Stomach (tissue), 8 donors: ENCODE measurements at regions not wholly inside any gene's neighbourhood (a gene's known extent, or its start where the extent isn't known, plus 50 kb on each side); places are given as distances from the start of the nearest gene placed in this dataset.

Experiments
- DNase-seq, 2 donors: peaks; one replicate each; pipeline versions ENCODE4 v3.0.0 to v3.0.0-alpha.2; 2013 to 2019
- H3K27ac ChIP-seq, 5 donors: fragments of 200-600 bp in 4 of 5; sonication (generic) in 4 of 5; one replicate each; pipeline ENCODE4 v1.5.1; 2013 to 2019; ENCODE audit warnings: mild to moderate bottlenecking in 1 of 5, moderate library complexity in 1 of 5
- H3K27me3 ChIP-seq, 3 donors: fragments of 200-600 bp; sonication (generic); one replicate each; pipeline ENCODE4 v1.5.1; 2017 to 2019; ENCODE audit warnings: mixed run types in 1 of 3
- H3K36me3 ChIP-seq, 4 donors: fragments of 200-600 bp; sonication (generic); 1 replicate in 3 of 4; 2 replicates in 1 of 4; pipeline ENCODE4 v1.5.1; 2016 to 2019
- H3K4me1 ChIP-seq, 4 donors: fragments of 200-600 bp; sonication (generic); one replicate each; pipeline ENCODE4 v1.5.1; 2016 to 2019
- H3K4me3 ChIP-seq, 4 donors: fragments of 200-600 bp; sonication (generic) in 3 of 4; one replicate each; pipeline ENCODE4 v1.5.1; 2016 to 2019; ENCODE audit warnings: mild to moderate bottlenecking in 1 of 4
- H3K9me3 ChIP-seq, 4 donors: fragments of 200-600 bp; sonication (generic); one replicate each; pipeline ENCODE4 v1.5.1; 2016 to 2019
- EP300 ChIP-seq: sonication (generic); formaldehyde crosslinking; IDR thresholded peaks from one replicate; pipeline ENCODE4 v1.6.1; 2017; ENCODE audit warnings: antibody characterized with exemption
- POLR2A ChIP-seq, 4 donors: fragments of 450-650 bp; IDR thresholded peaks; one replicate each; pipeline ENCODE4 v1.6.1; 2016; ENCODE audit warnings: antibody characterized with exemption in 4 of 4, control low read depth in 2 of 4, mild to moderate bottlenecking in 1 of 4, moderate library complexity in 1 of 4
- POLR2AphosphoS5 ChIP-seq, 3 donors: sonication (generic); formaldehyde crosslinking; IDR thresholded peaks; one replicate each; pipeline ENCODE4 v1.6.1; 2016; ENCODE audit warnings: antibody characterized with exemption in 3 of 3
- WGBS, 5 donors: extraction: QIAGEN DNeasy Blood & Tissue Kit in 3 of 5; methylation state at CpG; one replicate each; pipeline versions ENCODE4 v1.1.5 to v1.1.7; 2013 to 2018; 5-methylcytosine and 5-hydroxymethylcytosine counted together
- intact Hi-C: fragments of 100-400 bp; cut with DNase I; formaldehyde crosslinking; loops from one replicate; pipeline ENCODE4 v1.15.1; 2023; ENCODE audit warnings: low total_unique reads
- TF ChIP-seq, protein P1 (sequence below), 7 experiments: fragments of 450-650 bp in 4 of 7; fragments of 200-600 bp in 3 of 7; sonication (generic) in 3 of 7; IDR thresholded peaks; one replicate each; pipeline ENCODE4 v1.5.1; 2016 to 2019; ENCODE audit warnings: antibody characterized with exemption in 7 of 7, control low read depth in 2 of 7, mild to moderate bottlenecking in 1 of 7
- donor health status: healthy with polysubstance abuse.
- donor health status: Bipolar disorder and iron deficiency.
- donor health status: healthy.

DNA sequence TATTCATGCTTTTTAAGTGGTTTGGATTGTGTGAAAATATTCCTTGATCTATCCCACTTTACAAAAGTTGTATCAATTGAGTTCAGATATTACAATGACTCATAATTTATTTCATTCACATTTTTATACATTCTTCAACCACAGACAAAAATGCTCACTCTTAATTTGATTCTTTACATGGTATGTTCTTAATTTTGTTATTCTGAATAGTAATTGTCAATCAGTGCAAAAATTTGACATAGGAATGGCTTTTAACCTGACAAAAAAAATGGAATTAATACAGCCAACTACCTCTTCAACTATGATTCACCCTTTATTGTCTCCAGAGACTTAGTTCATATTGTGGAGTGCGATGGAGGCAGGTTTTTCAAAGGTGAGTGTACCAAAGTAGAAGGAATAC lies 1002.4 kb upstream of the ADGRL4 start:
- H3K4me1 ChIP-seq = no peaks in the 10 kb centered on the region
- no peaks in the 10 kb centered on the region for H3K36me3 ChIP-seq
- H3K27ac ChIP-seq = no peak overlapping the region
- no peaks in the 10 kb centered on the region for H3K27me3 ChIP-seq
- H3K9me3 ChIP-seq = peaks cover 0 to 4% (median 0%) of the 10 kb centered on the region in 4 donors
- WGBS, 5 donors = 87 to 100% (median 91%) methylated on average over 1 of the region's 1 CpG
- TF ChIP-seq POLR2A (IDR thresholded peaks at IDR 0.05) (no peak), EP300 (no peak), POLR2AphosphoS5 (IDR thresholded peaks at IDR 0.05) (no peak)
- TF ChIP-seq, protein P1, sequence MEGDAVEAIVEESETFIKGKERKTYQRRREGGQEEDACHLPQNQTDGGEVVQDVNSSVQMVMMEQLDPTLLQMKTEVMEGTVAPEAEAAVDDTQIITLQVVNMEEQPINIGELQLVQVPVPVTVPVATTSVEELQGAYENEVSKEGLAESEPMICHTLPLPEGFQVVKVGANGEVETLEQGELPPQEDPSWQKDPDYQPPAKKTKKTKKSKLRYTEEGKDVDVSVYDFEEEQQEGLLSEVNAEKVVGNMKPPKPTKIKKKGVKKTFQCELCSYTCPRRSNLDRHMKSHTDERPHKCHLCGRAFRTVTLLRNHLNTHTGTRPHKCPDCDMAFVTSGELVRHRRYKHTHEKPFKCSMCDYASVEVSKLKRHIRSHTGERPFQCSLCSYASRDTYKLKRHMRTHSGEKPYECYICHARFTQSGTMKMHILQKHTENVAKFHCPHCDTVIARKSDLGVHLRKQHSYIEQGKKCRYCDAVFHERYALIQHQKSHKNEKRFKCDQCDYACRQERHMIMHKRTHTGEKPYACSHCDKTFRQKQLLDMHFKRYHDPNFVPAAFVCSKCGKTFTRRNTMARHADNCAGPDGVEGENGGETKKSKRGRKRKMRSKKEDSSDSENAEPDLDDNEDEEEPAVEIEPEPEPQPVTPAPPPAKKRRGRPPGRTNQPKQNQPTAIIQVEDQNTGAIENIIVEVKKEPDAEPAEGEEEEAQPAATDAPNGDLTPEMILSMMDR (IDR thresholded peaks at IDR 0.05) = no peak
- intact Hi-C loops = no loop called here
- DNase-seq = no peak
- H3K4me3 ChIP-seq = no peak overlapping the region

DNA sequence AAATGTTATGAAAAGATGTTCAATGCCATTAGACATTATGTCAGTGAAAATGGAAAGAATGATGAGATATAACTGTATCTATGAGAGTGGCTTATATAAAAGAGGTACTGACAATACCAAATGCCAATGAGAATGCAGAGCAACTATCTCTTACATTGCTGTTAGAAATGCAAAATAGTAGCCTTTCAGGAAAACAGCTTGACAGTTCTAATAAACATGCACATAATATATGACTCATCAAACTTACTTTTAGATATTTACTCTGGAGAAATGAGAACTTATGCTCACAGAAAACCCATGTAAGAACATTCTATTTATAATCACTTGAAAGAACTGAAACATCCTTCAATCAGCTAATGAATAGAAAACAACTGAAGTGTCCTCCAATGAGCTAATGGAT lies 996.7 kb upstream of the ADGRL4 start:
- no peak for DNase-seq
- H3K36me3 ChIP-seq = no peaks in the 10 kb centered on the region
- H3K4me3 ChIP-seq = no peak overlapping the region
- peaks cover 0 to 12% (median 0%) of the 10 kb centered on the region in 4 donors for H3K9me3 ChIP-seq
- no peak overlapping the region for H3K27ac ChIP-seq
- intact Hi-C loops = no loop called here
- H3K4me1 ChIP-seq = no peaks in the 10 kb centered on the region
- TF ChIP-seq POLR2AphosphoS5 (IDR thresholded peaks at IDR 0.05) = no peak
- TF ChIP-seq, protein P1 (IDR thresholded peaks at IDR 0.05) = no peak
- TF ChIP-seq POLR2A (IDR thresholded peaks at IDR 0.05) = no peak
- no peak for TF ChIP-seq EP300
- H3K27me3 ChIP-seq = no peaks in the 10 kb centered on the region

DNA sequence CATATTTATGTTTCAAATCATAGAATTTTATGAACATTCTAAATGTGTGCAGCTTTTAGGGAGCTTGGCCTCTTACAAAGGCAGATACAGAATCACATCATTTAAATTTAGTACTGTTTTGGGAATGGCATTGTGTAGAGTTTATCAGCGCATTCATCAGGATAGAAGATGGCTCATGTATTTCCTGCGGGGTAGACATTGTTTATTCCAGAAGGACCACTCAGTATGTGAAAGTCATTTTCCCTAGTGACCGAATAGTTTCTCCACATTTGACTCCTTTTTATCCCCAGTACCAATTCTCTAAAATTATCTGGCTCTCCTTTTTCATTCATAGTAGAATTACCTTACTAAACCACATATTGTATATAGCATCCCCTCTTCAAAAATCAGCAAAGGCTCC lies 981.9 kb upstream of the ADGRL4 start:
- intact Hi-C loops = no loop called here
- Histone ChIP-seq H3K4me1 (no peaks in the 10 kb centered on the region), H3K27me3 (no peaks in the 10 kb centered on the region), H3K4me3 (no peak overlapping the region), H3K36me3 (no peaks in the 10 kb centered on the region), H3K9me3 (no peaks in the 10 kb centered on the region), H3K27ac (no peak overlapping the region)
- 71 to 93% (median 76%) methylated on average over 3 of the region's 3 CpGs for WGBS, 5 donors
- TF ChIP-seq, protein P1 (IDR thresholded peaks at IDR 0.05) = no peak
- TF ChIP-seq POLR2A (IDR thresholded peaks at IDR 0.05) = no peak
- TF ChIP-seq POLR2AphosphoS5 (IDR thresholded peaks at IDR 0.05) = no peak
- TF ChIP-seq EP300 = no peak
- no peak for DNase-seq

DNA sequence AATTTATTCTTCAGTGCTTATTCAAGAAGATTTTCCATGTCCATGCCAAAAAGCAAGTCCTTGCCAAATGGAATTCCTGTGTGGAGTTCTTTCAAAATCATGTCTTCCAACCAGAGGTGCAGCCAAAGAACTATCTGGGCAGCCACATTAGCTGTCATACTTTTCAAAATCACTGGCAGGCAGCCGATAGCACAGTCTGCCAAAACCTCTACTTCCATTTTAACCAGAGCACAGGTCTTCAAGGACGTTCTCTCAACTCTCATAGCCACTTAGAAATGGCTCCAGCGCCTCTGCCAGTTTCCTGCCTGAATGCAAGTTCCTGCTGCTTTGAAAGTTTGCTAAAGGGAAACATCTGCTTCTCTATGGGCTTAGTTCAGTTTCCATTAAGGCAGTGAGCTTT lies 975.7 kb upstream of the ADGRL4 start:
- no peak overlapping the region for H3K4me3 ChIP-seq
- no peak overlapping the region for H3K27ac ChIP-seq
- WGBS, 5 donors = 23 to 36% (median 31%) methylated on average over 3 of the region's 3 CpGs
- intact Hi-C loops = no loop called here
- H3K36me3 ChIP-seq = no peaks in the 10 kb centered on the region
- TF ChIP-seq EP300 = no peak
- no peak for TF ChIP-seq POLR2A (IDR thresholded peaks at IDR 0.05)
- peak in 1 of 3 donors; percentile 6 for TF ChIP-seq POLR2AphosphoS5 (IDR thresholded peaks at IDR 0.05)
- DNase-seq = peak in 1 of 2 donors; percentile 84
- H3K27me3 ChIP-seq = no peaks in the 10 kb centered on the region
- no peaks in the 10 kb centered on the region for H3K9me3 ChIP-seq
- peaks cover 0 to 9% (median 0%) of the 10 kb centered on the region in 4 donors for H3K4me1 ChIP-seq

DNA sequence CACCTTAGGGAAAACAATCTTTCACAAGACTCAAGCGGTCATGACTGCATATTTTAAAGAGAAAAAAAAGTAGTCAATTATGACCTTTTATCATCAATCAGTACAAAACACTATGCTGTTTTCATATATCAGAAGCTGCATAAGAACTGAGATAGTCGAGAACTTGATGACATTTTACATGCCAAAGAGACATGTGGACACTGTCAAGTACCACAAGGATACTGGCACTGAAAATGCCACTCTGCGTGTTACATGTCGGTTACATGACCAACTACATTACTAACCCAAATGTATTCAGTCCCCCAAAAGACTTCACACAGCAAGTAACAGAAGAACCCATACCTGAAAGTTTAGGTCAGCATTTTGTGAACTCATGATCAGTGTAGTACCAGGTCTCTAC lies 975.0 kb upstream of the ADGRL4 start:
- no peak overlapping the region for H3K27ac ChIP-seq
- H3K4me3 ChIP-seq = no peak overlapping the region
- peaks cover 0 to 9% (median 0%) of the 10 kb centered on the region in 4 donors for H3K4me1 ChIP-seq
- no peaks in the 10 kb centered on the region for H3K36me3 ChIP-seq
- H3K27me3 ChIP-seq = no peaks in the 10 kb centered on the region
- TF ChIP-seq, protein P1 (IDR thresholded peaks at IDR 0.05) = no peak
- TF ChIP-seq POLR2AphosphoS5 (IDR thresholded peaks at IDR 0.05) (no peak), EP300 (no peak), POLR2A (IDR thresholded peaks at IDR 0.05) (no peak)
- 73 to 87% (median 82%) methylated on average over 4 of the region's 4 CpGs for WGBS, 5 donors
- no peaks in the 10 kb centered on the region for H3K9me3 ChIP-seq
- intact Hi-C loops = no loop called here
- peak in 1 of 2 donors; percentile 3 for DNase-seq
